ENCODE measurements at regions not wholly inside any gene's neighbourhood (a gene's known extent, or its start where the extent isn't known, plus 50 kb on each side); places are given as distances from the start of the nearest gene placed in this dataset.
A peak's percentile ranks its signal among the peaks of the same experiment; 100 is the strongest.
"Not testable (repeated sequence)": the region's sequence is repeated elsewhere in the genome, so short reads cannot be mapped to it uniquely, and the experiment has no call there.

DNA sequence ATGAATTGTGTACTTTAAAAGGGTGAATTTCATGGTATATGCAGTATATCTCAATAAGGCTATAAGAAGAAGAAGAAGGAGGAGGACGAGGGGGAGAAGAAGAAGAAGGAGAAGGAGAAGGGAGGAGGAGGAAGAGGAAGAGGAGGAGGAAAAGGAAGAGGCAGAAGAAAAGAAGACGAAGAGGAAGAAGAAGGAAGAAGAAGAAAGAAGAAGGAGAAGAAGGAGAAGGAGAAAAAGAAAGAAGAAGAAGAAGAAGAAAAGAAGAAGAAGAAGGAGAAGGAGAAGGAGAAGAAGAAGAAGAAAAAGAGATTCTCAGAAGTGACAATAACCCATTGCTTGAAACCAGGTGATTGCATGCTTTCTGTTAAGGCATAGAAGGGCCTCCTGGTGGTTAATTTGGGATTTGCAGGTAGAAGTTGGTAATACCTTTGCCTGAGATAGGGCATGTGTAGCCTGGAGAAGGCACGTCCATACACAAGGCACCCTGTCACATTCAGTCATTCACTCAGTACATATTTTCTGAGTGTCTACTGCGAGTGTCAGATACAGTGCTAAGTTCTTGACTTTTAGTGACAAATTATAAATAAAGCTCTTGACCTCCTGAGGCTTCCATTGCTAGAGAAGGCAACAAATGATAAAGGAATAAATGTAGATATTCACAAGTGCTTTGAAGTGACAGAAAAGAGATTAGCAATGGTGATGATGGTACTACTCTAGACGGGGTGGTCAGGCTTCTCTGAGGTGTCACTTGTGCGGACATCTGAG, 231.3 kb downstream of the NPR3 start:
- H3K27ac ChIP-seq, result no peak overlapping the region
- TF ChIP-seq ZFX (IDR thresholded peaks at IDR 0.05), result no peak
- TF ChIP-seq, protein P1, sequence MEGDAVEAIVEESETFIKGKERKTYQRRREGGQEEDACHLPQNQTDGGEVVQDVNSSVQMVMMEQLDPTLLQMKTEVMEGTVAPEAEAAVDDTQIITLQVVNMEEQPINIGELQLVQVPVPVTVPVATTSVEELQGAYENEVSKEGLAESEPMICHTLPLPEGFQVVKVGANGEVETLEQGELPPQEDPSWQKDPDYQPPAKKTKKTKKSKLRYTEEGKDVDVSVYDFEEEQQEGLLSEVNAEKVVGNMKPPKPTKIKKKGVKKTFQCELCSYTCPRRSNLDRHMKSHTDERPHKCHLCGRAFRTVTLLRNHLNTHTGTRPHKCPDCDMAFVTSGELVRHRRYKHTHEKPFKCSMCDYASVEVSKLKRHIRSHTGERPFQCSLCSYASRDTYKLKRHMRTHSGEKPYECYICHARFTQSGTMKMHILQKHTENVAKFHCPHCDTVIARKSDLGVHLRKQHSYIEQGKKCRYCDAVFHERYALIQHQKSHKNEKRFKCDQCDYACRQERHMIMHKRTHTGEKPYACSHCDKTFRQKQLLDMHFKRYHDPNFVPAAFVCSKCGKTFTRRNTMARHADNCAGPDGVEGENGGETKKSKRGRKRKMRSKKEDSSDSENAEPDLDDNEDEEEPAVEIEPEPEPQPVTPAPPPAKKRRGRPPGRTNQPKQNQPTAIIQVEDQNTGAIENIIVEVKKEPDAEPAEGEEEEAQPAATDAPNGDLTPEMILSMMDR (conservative IDR thresholded peaks at IDR 0.05), result peak; percentile 83

DNA sequence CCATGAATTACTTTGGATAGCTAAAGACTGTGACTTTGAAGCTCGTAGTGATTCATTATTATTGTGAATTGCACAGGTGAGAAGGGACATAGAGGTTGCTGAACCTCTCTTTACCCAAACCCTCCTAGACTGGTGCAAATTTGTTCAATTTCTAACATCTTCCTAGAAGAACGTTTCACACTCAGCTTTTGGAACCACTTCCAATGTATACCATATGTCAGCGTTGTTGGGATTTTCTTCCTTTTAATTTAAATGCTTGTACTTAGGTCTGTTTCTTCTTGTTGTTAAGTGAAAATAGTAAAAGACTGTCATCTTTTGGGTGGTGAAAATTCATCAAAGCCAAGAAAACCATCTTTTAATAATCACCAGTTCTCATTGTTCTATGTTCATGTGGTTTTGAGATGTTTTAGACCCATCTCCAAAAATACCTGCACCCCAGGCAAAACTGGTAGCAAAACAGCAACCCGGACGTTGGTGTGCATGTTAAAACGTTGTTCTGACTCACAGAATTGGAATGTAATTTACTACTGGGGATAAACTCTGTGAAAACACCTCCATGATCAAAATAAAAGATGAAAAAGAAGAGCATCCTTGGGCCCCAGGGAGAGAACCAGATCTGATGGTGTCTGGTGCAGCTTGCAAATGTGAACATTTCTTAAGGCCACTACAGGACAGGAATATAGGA, 238.3 kb downstream of the NPR3 start:
- TF ChIP-seq ZFX (IDR thresholded peaks at IDR 0.05), result no peak
- TF ChIP-seq, protein P1 (conservative IDR thresholded peaks at IDR 0.05), result no peak
- H3K27ac ChIP-seq, result no peak overlapping the region

DNA sequence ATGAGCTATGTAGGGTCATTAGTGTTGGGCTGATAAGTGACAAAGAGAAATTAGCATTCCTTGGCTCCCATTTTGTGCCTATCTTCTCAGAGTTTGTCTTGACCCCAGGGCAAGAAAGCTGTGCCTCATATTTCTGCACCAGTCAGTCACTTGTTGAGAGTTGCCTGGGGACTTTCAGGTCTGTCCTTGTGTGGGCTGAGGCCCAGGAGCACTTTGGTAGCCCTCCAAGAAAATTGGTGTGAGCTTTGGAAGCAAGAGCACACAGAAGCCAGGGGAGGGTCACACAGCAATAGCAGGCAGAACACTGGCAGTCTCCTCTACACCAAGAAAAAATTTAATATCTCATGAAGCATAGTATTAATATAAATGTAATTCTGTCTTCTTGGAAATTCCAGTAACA, 239.9 kb downstream of the NPR3 start:
- H3K27ac ChIP-seq, result no peak overlapping the region
- no peak for TF ChIP-seq ZFX (IDR thresholded peaks at IDR 0.05)
- TF ChIP-seq, protein P1 (conservative IDR thresholded peaks at IDR 0.05), result no peak

DNA sequence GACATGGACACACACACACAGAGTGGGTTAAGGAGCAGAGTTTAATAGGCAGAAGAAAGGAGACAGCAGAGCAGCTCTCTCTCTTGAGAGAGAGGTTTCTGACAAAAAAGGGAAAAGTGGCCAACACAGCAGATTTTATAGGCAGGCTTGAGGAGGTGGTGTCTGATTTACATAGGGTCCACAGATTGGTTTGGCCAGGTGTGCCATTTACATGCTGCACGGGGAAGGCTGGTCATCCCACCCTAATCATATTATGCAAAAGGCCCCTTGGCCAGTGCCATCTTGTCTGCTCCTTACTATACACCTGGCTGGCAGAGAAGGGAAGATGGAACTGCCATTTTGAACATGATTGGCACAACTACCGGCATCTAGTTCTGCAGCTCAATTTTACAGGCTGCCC, 240.8 kb downstream of the NPR3 start:
- no peak for TF ChIP-seq ZFX (IDR thresholded peaks at IDR 0.05)
- TF ChIP-seq, protein P1 (conservative IDR thresholded peaks at IDR 0.05), result no peak
- H3K27ac ChIP-seq, result no peak overlapping the region

DNA sequence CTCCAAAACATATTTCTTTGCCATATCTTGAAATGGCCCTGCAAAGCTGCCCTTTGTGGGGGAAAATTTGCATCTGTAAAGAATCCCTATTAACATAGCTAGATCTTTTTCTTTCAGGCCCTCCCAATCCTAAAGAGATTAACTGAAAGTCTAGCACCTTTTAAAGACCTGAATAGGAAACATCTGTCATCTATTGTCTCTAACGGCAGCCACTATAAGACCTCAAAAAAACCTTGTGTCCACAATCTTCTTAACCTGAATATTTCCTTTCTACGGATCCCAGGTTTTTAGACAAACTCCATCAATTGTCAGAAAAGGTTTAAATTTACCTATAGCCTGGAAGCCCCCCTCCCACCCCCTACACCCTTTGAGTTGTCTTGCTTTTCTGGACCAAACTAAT, 241.3 kb downstream of the NPR3 start:
- not testable (repeated sequence) for H3K27ac ChIP-seq

DNA sequence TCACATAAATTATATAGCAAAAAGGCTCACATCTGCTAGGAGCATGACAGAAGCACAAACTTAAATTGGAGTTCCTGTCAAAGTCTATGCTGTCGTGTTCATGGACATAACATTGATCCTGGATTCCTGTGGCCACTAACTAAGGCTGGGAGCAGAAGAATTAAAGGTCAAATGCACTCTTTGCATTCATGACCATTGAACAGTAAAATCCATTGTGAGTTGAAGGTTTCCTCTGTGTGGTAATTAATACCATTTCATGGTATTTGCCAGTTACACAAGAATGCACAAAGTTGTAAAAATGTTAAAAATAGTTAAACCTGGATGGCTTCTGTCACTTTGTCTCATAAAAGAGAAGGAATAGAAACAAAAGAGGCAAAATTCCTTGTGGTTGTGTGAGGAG, 242.6 kb downstream of the NPR3 start:
- no peak for TF ChIP-seq ZFX (IDR thresholded peaks at IDR 0.05)
- TF ChIP-seq, protein P1 (conservative IDR thresholded peaks at IDR 0.05), result no peak

DNA sequence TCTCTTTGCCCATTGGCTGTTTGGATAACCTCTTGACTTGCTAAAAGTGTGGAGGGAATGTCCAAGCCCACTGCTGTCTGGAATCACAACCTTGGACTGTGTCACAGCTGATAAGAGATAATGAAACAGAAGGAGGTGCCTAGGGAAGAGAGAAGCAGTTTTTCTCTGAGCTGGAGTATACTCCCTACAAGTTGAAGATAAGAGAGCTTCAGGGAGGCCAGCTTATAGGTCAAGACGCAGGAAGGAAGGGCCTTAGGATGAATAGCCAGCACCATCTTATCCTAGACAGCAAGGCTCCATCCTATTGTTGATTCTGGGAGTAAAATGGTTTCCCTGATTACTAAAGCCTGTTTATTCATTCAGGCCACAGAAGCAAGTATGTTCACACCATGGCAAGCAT, 244.7 kb downstream of the NPR3 start:
- TF ChIP-seq ZFX (IDR thresholded peaks at IDR 0.05), result no peak
- H3K27ac ChIP-seq, result no peak overlapping the region

More for the DNA sequence above, 242.6 kb downstream of the NPR3 start:
- H3K27ac ChIP-seq, result no peak overlapping the region

DNA sequence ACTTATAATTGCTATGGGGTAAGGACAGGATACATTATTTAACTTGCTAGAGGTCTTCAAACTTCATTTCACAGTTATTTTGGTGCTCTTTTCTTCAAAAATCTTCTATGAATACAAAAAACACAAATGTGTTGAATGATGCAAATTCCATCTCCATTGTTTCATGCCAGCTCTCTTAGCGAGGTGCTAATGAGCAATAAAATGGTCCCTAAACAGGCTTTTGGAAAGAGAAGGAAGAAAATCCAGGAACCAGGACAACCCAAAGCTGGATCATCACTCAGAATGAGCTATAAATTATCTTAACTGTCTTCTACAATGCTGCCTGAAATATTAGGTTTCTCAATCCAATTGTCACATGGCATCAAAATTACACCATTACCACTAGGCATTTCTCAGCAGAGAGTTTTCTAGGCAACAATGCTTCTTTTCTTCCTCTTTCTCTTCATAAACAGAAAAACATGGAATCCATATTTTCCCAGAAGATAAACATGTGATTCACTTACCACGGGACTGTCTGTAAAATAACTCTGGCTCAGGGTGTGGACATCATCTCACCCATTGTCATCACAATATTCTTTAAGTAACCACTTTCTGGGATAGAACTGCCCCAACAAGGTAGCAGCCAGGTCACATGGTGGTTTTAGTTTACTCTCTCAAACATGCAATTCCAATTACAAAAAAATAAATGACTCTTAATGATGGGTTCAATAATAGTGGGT, 249.4 kb downstream of the NPR3 start:
- no peak overlapping the region for H3K27ac ChIP-seq
- TF ChIP-seq, protein P1 (conservative IDR thresholded peaks at IDR 0.05), result no peak
- TF ChIP-seq ZFX (IDR thresholded peaks at IDR 0.05), result no peak
